ENCODE measurements at regions not wholly inside any gene's neighbourhood (a gene's known extent, or its start where the extent isn't known, plus 50 kb on each side); places are given as distances from the start of the nearest gene placed in this dataset.

- CTCF ChIA-PET (ENCODE audit: low intra/inter-chr PET ratio, low total read pairs), result no interaction called here
- TF ChIP-seq ADNP (CRISPR knock-in tag; IDR thresholded peaks at IDR 0.05), result no peak
- TF ChIP-seq CEBPB (IDR thresholded peaks at IDR 0.05; ENCODE audit: borderline replicate concordance, low read depth, low read length), result peak; percentile 63
- Histone ChIP-seq H3K9me3 (ENCODE audit: low read length) (no peaks in the 10 kb centered on the region), H3K9ac (ENCODE audit: insufficient read depth, low read depth, low read length) (no peak overlapping the region), H2AFZ (ENCODE audit: low read length) (no peak overlapping the region), H3K4me1 (ENCODE audit: insufficient read depth, low read length) (peaks cover 15% of the 10 kb centered on the region), H3K27me3 (ENCODE audit: control insufficient read depth in 1 of 2, insufficient read depth in 2 of 2, low read length in 2 of 2) (no peaks in the 10 kb centered on the region), H3K27ac (ENCODE audit: extremely low read length, insufficient read depth, low read length) (no peak overlapping the region), H3K4me3 (replicated peaks in 1 of 3; ENCODE audit: insufficient read depth in 1 of 3, low read depth in 2 of 3, low read length in 3 of 3) (no peak overlapping the region), H3K4me2 (ENCODE audit: low read depth, low read length) (no peak overlapping the region), H3K79me2 (ENCODE audit: insufficient read depth, low read length) (no peaks in the 10 kb centered on the region), H4K20me1 (ENCODE audit: insufficient read depth, low read length) (no peaks in the 10 kb centered on the region), H3K36me3 (replicated peaks in 1 of 2; ENCODE audit: control insufficient read depth in 1 of 2, insufficient read depth in 2 of 2, low read length in 2 of 2) (no peaks in the 10 kb centered on the region)
- DNase-seq (ENCODE audit: low spot score), result no peak
- no peak for FAIRE-seq
- in situ Hi-C loops (cut with HindIII; ENCODE audit: extremely low pct_ligation_motif_present, low pct_unique_long_range_greater_than_20kb) (no loop called here), intact Hi-C loops (cut with micrococcal nuclease; ENCODE audit: unreplicated experiment) (no loop called here)
- WGBS (ENCODE audit: low lambda C conversion rate), result under 1% methylated on average over 2 of the region's 2 CpGs
- peak; percentile 19; the same call in 2 of the 3 replicates for ATAC-seq
- no TSS peak for BruUV-seq (replicated peaks)
- POLR2A ChIA-PET, result no interaction called here
These were observed 450.9 kb downstream of the GJA1 start for GRCh38 chr6:121886223-121886830.

- Histone ChIP-seq H3K79me2 (ENCODE audit: insufficient read depth, low read length) (no peaks in the 10 kb centered on the region), H3K36me3 (replicated peaks in 1 of 2; ENCODE audit: control insufficient read depth in 1 of 2, insufficient read depth in 2 of 2, low read length in 2 of 2) (no peaks in the 10 kb centered on the region), H2AFZ (ENCODE audit: low read length) (no peak overlapping the region), H3K27me3 (ENCODE audit: control insufficient read depth in 1 of 2, insufficient read depth in 2 of 2, low read length in 2 of 2) (no peaks in the 10 kb centered on the region), H3K9ac (ENCODE audit: insufficient read depth, low read depth, low read length) (no peak overlapping the region), H3K27ac (ENCODE audit: extremely low read length, insufficient read depth, low read length) (no peak overlapping the region), H3K4me2 (ENCODE audit: low read depth, low read length) (no peak overlapping the region), H3K4me1 (ENCODE audit: insufficient read depth, low read length) (peaks cover 15% of the 10 kb centered on the region), H3K9me3 (ENCODE audit: low read length) (no peaks in the 10 kb centered on the region), H4K20me1 (ENCODE audit: insufficient read depth, low read length) (no peaks in the 10 kb centered on the region), H3K4me3 (replicated peaks in 1 of 3; ENCODE audit: insufficient read depth in 1 of 3, low read depth in 2 of 3, low read length in 3 of 3) (no peak overlapping the region)
- TF ChIP-seq ZNF850 (CRISPR knock-in tag; conservative IDR thresholded peaks at IDR 0.05) (no peak), ZNF550 (CRISPR knock-in tag; IDR thresholded peaks at IDR 0.05; ENCODE audit: borderline replicate concordance) (no peak), NFKB2 (CRISPR knock-in tag; IDR thresholded peaks at IDR 0.05; ENCODE audit: borderline replicate concordance) (no peak), SMARCE1 (IDR thresholded peaks at IDR 0.05; ENCODE audit: borderline replicate concordance) (no peak), DPF2 (CRISPR knock-in tag; IDR thresholded peaks at IDR 0.05; ENCODE audit: borderline replicate concordance, low read depth) (no peak), RBM39 (IDR thresholded peaks at IDR 0.05; ENCODE audit: low read depth, low read length, poor library complexity, severe bottlenecking) (no peak), ZNF30 (CRISPR knock-in tag; IDR thresholded peaks at IDR 0.05) (no peak), ZNF253 (CRISPR knock-in tag; IDR thresholded peaks at IDR 0.05; ENCODE audit: borderline replicate concordance) (no peak), CHCHD3 (CRISPR knock-in tag; IDR thresholded peaks at IDR 0.05) (no peak), JDP2 (CRISPR knock-in tag; IDR thresholded peaks at IDR 0.05; ENCODE audit: borderline replicate concordance) (no peak), SP140L (CRISPR knock-in tag; IDR thresholded peaks at IDR 0.05; ENCODE audit: borderline replicate concordance) (no peak), ZNF205 (CRISPR knock-in tag; IDR thresholded peaks at IDR 0.05) (no peak), MAFF (IDR thresholded peaks at IDR 0.05; ENCODE audit: low read depth, low read length) (no peak), TRIM22 (IDR thresholded peaks at IDR 0.05) (no peak), ERF (CRISPR knock-in tag; IDR thresholded peaks at IDR 0.05) (no peak), TAF1 (CRISPR knock-in tag; IDR thresholded peaks at IDR 0.05) (no peak), CEBPB (IDR thresholded peaks at IDR 0.05; ENCODE audit: borderline replicate concordance, low read depth, low read length) (no peak), ZSCAN25 (CRISPR knock-in tag; IDR thresholded peaks at IDR 0.05) (no peak)
- DNase-seq (ENCODE audit: low spot score), result no peak
- in situ Hi-C loops (cut with HindIII; ENCODE audit: extremely low pct_ligation_motif_present, low pct_unique_long_range_greater_than_20kb) (no loop called here), intact Hi-C loops (cut with micrococcal nuclease; ENCODE audit: unreplicated experiment) (no loop called here)
- ATAC-seq, result no peak
- WGBS (ENCODE audit: low lambda C conversion rate), result 25% methylated on average over 4 of the region's 4 CpGs
- POLR2A ChIA-PET, result no interaction called here
- CTCF ChIA-PET (ENCODE audit: low intra/inter-chr PET ratio, low total read pairs), result no interaction called here
- BruUV-seq (replicated peaks), result no TSS peak
- FAIRE-seq, result no peak
These were observed 452.3 kb downstream of the GJA1 start for GRCh38 chr6:121887724-121888123.
